HEK293 (cell line): ENCODE measurements at regions not wholly inside any gene's neighbourhood (a gene's known extent, or its start where the extent isn't known, plus 50 kb on each side); places are given as distances from the start of the nearest gene placed in this dataset.
"Not testable (repeated sequence)": the region's sequence is repeated elsewhere in the genome, so short reads cannot be mapped to it uniquely, and the experiment has no call there.

Experiments used
- CTCF ChIA-PET: fragments of 350-600 bp; formaldehyde crosslinking; extraction: SDS; loops from one replicate; lab custom pipeline; 2021; ENCODE audit warnings: antibody characterized with exemption; lab: Yijun Ruan, JAX
- POLR2A ChIA-PET: fragments of 300-600 bp; formaldehyde crosslinking; extraction: SDS; loops from one replicate; lab custom pipeline; 2020; ENCODE audit warnings: antibody characterized with exemption, inconsistent platforms; lab: Yijun Ruan, JAX
- H3K27ac ChIP-seq: fragments of 200-500 bp; sonication (Bioruptor generic); 2 replicates; pipeline ENCODE4 v1.5.1; 2014; ENCODE audit warnings: low read depth, low read length, control low read depth, inconsistent platforms; ENCODE audit errors: extremely low read depth
- H3K36me3 ChIP-seq, 2 experiments: fragments of 200-500 bp in 1 of 2; sonication (Bioruptor generic) in 1 of 2; 1 replicate in 1 of 2; 2 replicates in 1 of 2; pipeline ENCODE4 v1.5.1; 2014 to 2017; ENCODE audit warnings: inconsistent platforms in 2 of 2, low read length in 2 of 2; ENCODE audit not compliant: control insufficient read depth in 2 of 2, insufficient read depth in 1 of 2
- H3K4me1 ChIP-seq: fragments of 200-500 bp; sonication (Bioruptor generic); 2 replicates; pipeline ENCODE4 v1.5.1; 2014; ENCODE audit warnings: mild to moderate bottlenecking, low read length, inconsistent platforms; ENCODE audit not compliant: control insufficient read depth, insufficient read depth
- H3K4me3 ChIP-seq: 2 replicates; pipeline ENCODE4 v1.5.1; 2011; ENCODE audit warnings: low read depth, mild to moderate bottlenecking, control low read depth, low read length, moderate library complexity
- H3K9me3 ChIP-seq: fragments of 200-500 bp; sonication (Bioruptor generic); 2 replicates; pipeline ENCODE4 v1.5.1; 2014; ENCODE audit warnings: low read depth, low read length, inconsistent platforms; ENCODE audit not compliant: control insufficient read depth, insufficient read depth
- GLI4 ChIP-seq: fragments of 450-650 bp; formaldehyde crosslinking; IDR thresholded peaks from 2 replicates; pipeline ENCODE4 v1.5.1; 2016; ENCODE audit warnings: missing biosample characterization, missing genetic modification characterization
- KLF8 ChIP-seq: fragments of 450-650 bp; formaldehyde crosslinking; IDR thresholded peaks from 2 replicates; pipeline ENCODE4 v1.5.1; 2016; ENCODE audit warnings: missing biosample characterization, missing genetic modification characterization
- KLF9 ChIP-seq: fragments of 450-650 bp; formaldehyde crosslinking; IDR thresholded peaks from 2 replicates; pipeline ENCODE4 v1.5.1; 2016; ENCODE audit warnings: missing biosample characterization, missing genetic modification characterization, low read depth
- ZNF146 ChIP-seq: fragments of 450-650 bp; formaldehyde crosslinking; IDR thresholded peaks from 2 replicates; pipeline ENCODE4 v1.5.1; 2016; ENCODE audit warnings: missing biosample characterization, missing genetic modification characterization
- ZNF302 ChIP-seq: fragments of 450-650 bp; formaldehyde crosslinking; IDR thresholded peaks from 2 replicates; pipeline ENCODE4 v1.5.1; 2016; ENCODE audit warnings: missing biosample characterization, missing genetic modification characterization, low read depth
- ZNF548 ChIP-seq: fragments of 450-650 bp; formaldehyde crosslinking; IDR thresholded peaks from 2 replicates; pipeline ENCODE4 v1.5.1; 2016; ENCODE audit warnings: missing biosample characterization, missing genetic modification characterization
- TF ChIP-seq, protein P1 (sequence below): fragments of 450-650 bp; formaldehyde crosslinking; IDR thresholded peaks from 2 replicates; pipeline ENCODE4 v1.5.1; 2017; ENCODE audit warnings: missing biosample characterization, mild to moderate bottlenecking, missing genetic modification characterization, moderate library complexity
- TF ChIP-seq, protein P2 (sequence below): fragments of 450-650 bp; IDR thresholded peaks from 2 replicates; pipeline ENCODE4 v1.5.1; 2018; ENCODE audit warnings: missing biosample characterization, missing genetic modification characterization

DNA sequence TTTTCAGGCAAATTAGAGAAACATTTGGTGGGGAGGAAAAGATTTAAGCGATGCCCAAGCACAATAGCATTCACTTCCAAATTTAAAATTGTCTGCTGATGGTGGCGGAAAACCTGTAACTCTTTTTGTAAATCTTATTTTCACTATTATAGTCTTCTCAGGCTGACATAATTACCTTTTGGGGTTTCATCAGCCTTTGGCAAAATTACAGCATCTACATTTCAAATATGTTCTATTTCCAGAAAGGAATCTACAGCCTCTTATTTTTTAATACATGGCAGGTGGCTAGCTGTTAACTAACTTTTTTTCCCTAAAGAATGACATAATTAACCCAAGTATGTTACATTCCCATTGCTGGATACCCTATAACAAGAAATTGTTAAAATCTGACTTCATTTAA is 391.5 kb upstream of the CCDC54 start:
- CTCF ChIA-PET: no interaction called here
- no peaks in the 10 kb centered on the region for H3K36me3 ChIP-seq
- no peaks in the 10 kb centered on the region for H3K9me3 ChIP-seq
- no peak for TF ChIP-seq KLF9 (tag by site-specific recombination)
- TF ChIP-seq, all 188 proteins: peak for 0
- POLR2A ChIA-PET: no interaction called here
- Histone ChIP-seq H3K4me1 (no peaks in the 10 kb centered on the region), H3K27ac (no peak overlapping the region), H3K4me3 (no peak overlapping the region)

DNA sequence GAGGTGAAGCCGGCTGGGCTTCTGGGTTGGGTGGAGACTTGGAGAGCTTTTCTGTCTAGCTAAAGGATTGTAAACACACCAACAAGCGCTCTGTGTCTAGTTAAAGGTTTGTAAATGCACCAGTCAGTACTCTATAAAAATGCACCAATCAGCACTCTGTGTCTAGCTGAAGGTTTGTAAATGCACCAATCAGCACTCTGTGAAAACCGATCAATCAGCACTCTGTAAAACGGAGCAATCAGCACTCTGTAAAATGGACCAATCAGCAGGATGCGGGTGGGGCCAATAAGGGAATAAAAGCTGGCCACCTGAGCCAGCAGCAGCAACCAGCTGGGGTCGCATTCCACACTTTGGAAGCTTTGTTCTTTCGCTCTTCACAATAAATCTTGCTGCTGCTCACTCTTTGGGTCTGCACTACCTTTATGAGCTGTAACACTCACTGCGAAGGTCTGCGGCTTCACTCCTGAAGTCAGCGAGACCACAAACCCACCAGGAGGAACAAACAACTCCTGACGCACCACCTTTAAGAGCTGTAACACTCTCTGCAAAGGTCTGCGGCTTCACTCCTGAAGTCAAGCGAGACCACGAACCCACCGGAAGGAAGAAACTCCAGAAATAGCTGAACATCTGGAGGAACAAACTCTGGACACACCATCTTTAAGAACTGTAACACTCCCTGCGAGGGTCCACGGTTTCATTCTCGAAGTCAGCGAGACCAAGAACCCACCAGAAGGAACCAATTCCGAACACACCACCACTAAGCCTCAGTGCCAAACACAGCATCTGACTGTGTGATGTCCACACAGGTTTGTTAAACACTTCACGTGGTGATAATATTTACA is 378.2 kb upstream of the CCDC54 start:
- POLR2A ChIA-PET, H3K4me3 ChIP-seq, H3K36me3 ChIP-seq, H3K9me3 ChIP-seq, H3K27ac ChIP-seq, H3K4me1 ChIP-seq, CTCF ChIA-PET: not testable (repeated sequence)

DNA sequence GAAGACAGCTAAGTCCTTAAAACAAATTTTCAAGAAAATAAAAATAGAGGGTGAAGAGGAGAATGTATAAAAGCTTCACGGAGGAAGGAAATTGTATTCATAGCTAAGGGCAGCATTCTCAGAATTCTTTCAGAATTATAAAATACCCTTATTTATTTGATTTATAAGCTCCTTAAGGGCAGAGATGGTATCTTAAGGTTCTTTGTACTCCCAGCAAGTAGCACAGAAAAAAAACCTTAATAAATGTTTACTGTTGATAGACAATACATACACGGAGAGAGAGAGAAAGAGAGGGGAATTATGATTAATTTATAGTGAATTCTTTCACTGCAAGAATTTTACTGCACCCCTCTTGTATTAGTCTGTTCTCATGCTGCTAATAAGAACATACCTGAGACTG is 375.6 kb upstream of the CCDC54 start:
- Histone ChIP-seq H3K9me3 (no peaks in the 10 kb centered on the region), H3K27ac (no peak overlapping the region), H3K36me3 (no peaks in the 10 kb centered on the region), H3K4me1 (no peaks in the 10 kb centered on the region), H3K4me3 (no peak overlapping the region)
- ChIA-PET POLR2A (no interaction called here), CTCF (interaction anchor here (0.7 kb wide), 1 partner anchor 954 kb away, joined by 4 read pairs; no protein-coding TSS in a partner anchor)
- TF ChIP-seq ZNF548: no peak
- no peak for TF ChIP-seq ZNF302 (tag by site-specific recombination)
- TF ChIP-seq, protein P1, sequence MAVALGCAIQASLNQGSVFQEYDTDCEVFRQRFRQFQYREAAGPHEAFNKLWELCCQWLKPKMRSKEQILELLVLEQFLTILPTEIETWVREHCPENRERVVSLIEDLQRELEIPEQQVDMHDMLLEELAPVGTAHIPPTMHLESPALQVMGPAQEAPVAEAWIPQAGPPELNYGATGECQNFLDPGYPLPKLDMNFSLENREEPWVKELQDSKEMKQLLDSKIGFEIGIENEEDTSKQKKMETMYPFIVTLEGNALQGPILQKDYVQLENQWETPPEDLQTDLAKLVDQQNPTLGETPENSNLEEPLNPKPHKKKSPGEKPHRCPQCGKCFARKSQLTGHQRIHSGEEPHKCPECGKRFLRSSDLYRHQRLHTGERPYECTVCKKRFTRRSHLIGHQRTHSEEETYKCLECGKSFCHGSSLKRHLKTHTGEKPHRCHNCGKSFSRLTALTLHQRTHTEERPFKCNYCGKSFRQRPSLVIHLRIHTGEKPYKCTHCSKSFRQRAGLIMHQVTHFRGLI (tag by site-specific recombination): no peak
- no peak for TF ChIP-seq GLI4 (tag by site-specific recombination)
- TF ChIP-seq, all 188 proteins: peak for 0

DNA sequence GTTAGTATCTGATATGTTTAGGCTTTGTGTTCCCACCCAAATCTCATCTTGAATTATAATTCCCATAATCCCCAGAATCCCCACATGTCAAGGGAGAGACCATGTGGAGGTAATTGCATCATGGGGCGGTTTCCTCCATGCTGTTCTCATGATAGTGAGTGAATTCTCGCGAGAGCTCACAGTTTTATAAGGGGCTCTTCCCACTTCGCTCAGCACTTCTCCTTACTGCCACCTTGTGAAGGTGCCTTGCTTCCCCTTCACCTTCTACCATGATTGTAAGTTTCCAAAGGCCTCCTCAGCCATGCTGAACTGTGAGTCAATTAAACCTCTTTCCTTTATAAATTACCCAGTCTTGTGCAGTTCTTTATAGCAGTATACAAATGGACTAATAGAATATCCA is 371.9 kb upstream of the CCDC54 start:
- H3K36me3 ChIP-seq, H3K27ac ChIP-seq, H3K4me3 ChIP-seq, POLR2A ChIA-PET, H3K4me1 ChIP-seq, CTCF ChIA-PET, H3K9me3 ChIP-seq: not testable (repeated sequence)

DNA sequence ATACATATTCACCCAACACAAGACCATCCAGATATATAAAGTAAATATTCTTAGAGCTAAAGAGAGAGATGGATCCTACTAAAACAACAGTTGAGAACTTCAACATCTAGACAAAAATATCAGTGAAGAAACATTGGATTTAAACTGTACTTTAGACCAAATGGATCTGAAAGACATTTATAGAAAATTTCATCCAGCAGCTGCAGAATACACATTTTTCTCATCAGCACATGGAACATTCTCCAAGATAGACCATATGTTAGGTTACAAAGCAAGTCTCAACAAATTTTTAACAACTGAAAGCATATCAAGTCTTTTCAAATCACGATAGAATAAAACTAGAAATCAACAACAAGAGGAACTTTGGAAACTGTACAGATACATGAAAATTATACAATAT is 369.0 kb upstream of the CCDC54 start:
- POLR2A ChIA-PET: no interaction called here
- CTCF ChIA-PET: interaction anchor here (0.6 kb wide), 1 partner anchor 320 kb away, joined by 3 read pairs; no protein-coding TSS in a partner anchor
- no peak for TF ChIP-seq ZNF146 (tag by site-specific recombination)
- no peak for TF ChIP-seq KLF8 (tag by site-specific recombination)

DNA sequence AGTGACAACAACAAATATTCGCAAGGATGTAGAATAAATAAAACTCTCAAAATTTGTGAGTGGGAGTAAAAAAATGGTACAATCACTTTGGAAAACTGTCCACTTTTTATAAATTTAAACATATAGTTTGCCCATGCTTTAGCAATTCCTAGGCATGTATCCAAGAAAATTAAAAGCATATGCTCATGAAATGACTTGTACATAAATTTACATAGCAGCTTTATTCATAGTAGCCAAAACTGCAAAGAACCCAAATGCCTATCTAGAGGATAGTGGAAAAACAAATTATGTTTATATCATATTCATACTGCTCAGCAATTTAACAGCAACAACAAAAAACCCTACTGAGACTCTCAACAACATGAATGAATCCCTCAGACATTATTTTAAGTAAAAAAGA is 363.6 kb upstream of the CCDC54 start:
- Histone ChIP-seq H3K27ac (no peak overlapping the region), H3K36me3 (no peaks in the 10 kb centered on the region), H3K9me3 (no peaks in the 10 kb centered on the region), H3K4me1 (no peaks in the 10 kb centered on the region), H3K4me3 (no peak overlapping the region)
- POLR2A ChIA-PET: interaction anchor here (0.7 kb wide), 1 partner anchor 9 kb away, joined by 3 read pairs; no protein-coding TSS in a partner anchor
- TF ChIP-seq, protein P2, sequence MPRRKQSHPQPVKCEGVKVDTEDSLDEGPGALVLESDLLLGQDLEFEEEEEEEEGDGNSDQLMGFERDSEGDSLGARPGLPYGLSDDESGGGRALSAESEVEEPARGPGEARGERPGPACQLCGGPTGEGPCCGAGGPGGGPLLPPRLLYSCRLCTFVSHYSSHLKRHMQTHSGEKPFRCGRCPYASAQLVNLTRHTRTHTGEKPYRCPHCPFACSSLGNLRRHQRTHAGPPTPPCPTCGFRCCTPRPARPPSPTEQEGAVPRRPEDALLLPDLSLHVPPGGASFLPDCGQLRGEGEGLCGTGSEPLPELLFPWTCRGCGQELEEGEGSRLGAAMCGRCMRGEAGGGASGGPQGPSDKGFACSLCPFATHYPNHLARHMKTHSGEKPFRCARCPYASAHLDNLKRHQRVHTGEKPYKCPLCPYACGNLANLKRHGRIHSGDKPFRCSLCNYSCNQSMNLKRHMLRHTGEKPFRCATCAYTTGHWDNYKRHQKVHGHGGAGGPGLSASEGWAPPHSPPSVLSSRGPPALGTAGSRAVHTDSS (tag by site-specific recombination): no peak
- CTCF ChIA-PET: no interaction called here

More for the DNA sequence above, 369.0 kb upstream of the CCDC54 start:
- H3K36me3 ChIP-seq: no peaks in the 10 kb centered on the region
- H3K4me3 ChIP-seq: no peak overlapping the region
- no peaks in the 10 kb centered on the region for H3K9me3 ChIP-seq
- no peaks in the 10 kb centered on the region for H3K4me1 ChIP-seq
- no peak overlapping the region for H3K27ac ChIP-seq
